ENCODE measurements at regions not wholly inside any gene's neighbourhood (a gene's known extent, or its start where the extent isn't known, plus 50 kb on each side); places are given as distances from the start of the nearest gene placed in this dataset.

GRCh38 chr1:184228558-184228957 is 158.3 kb upstream of the C1orf21 start (continued):
- TF ChIP-seq, protein P1, sequence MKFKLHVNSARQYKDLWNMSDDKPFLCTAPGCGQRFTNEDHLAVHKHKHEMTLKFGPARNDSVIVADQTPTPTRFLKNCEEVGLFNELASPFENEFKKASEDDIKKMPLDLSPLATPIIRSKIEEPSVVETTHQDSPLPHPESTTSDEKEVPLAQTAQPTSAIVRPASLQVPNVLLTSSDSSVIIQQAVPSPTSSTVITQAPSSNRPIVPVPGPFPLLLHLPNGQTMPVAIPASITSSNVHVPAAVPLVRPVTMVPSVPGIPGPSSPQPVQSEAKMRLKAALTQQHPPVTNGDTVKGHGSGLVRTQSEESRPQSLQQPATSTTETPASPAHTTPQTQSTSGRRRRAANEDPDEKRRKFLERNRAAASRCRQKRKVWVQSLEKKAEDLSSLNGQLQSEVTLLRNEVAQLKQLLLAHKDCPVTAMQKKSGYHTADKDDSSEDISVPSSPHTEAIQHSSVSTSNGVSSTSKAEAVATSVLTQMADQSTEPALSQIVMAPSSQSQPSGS (IDR thresholded peaks at IDR 0.05; ENCODE audit: low read length), result no peak
- TF ChIP-seq TBP (IDR thresholded peaks at IDR 0.05; ENCODE audit: low read depth, low read length) (no peak), SRF (IDR thresholded peaks at IDR 0.05; ENCODE audit: low read depth, low read length) (no peak), KDM5A (IDR thresholded peaks at IDR 0.05; ENCODE audit: low read length) (no peak), KDM1A (IDR thresholded peaks at IDR 0.05; ENCODE audit: borderline replicate concordance, low read length) (no peak), ASH2L (IDR thresholded peaks at IDR 0.05; ENCODE audit: low read length) (no peak), POU5F1 (IDR thresholded peaks at IDR 0.05; ENCODE audit: low read depth, low read length) (no peak), SIX5 (IDR thresholded peaks at IDR 0.05; ENCODE audit: low read depth, low read length) (no peak), RXRA (IDR thresholded peaks at IDR 0.05; ENCODE audit: insufficient read depth, low read depth, low read length) (no peak)
